HUDEP-2 (cell line): ENCODE measurements at regions not wholly inside any gene's neighbourhood (a gene's known extent, or its start where the extent isn't known, plus 50 kb on each side); places are given as distances from the start of the nearest gene placed in this dataset.
A peak's percentile ranks its signal among the peaks of the same experiment; 100 is the strongest.

Experiments
- DNase-seq, 76 experiments: peaks; one replicate each; lab custom pipeline; 2025; ENCODE audit not compliant: unreplicated experiment in 76 of 76; lab: John Stamatoyannopoulos, UW

- DNase-seq, result no peak
These were observed 170.0 kb downstream of the KLHL28 start for GRCh38 chr14:44791730-44792129.

GRCh38 chr14:44788612-44789011 is 173.1 kb downstream of the KLHL28 start:
- no peak for DNase-seq

GRCh38 chr14:44785096-44785495 is 176.7 kb downstream of the KLHL28 start:
- no peak for DNase-seq

DNA sequence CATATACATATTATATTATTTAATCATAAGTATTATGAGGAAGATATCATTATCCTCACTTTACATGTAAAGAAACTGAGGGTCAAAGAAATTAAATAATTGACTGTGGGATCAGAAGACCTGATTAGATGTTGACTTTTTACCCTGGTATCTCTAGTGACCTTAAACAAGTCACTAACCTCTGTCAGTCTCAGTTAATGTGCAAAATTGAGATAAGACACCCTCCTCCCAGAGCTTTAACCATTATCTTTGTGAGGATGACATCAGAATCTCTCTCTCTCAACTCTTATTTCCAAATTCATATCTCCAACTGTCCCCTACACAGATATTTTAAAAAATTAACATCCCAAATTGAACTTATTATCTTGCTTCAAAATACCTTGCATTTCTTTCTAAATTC is 177.8 kb downstream of the KLHL28 start:
- peak in 33 of 76 experiments; percentile 1 to 78 (median 47) for DNase-seq

GRCh38 chr14:44782775-44783238 is 178.9 kb downstream of the KLHL28 start:
- DNase-seq, result peak in 46 of 76 experiments; percentile 1 to 77 (median 33)

DNA sequence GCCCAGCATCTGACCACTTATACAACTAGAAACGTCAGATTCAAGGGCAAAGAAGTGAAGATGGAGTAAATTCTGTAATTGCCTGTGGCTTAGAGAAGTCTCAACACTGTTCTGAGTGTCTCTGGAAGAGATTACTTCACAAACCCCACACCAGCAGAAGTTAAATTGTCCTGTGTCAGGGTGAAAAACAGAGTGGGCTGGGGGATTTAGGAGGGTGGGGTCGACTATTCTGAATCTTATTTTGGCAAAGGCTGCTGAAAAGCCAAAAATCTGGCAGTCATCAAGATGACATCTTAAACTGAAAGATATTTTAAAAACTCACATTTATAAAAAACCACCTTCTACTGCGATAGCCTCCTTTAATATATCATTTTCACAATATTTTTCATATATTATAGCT is 180.8 kb downstream of the KLHL28 start:
- no peak for DNase-seq

DNA sequence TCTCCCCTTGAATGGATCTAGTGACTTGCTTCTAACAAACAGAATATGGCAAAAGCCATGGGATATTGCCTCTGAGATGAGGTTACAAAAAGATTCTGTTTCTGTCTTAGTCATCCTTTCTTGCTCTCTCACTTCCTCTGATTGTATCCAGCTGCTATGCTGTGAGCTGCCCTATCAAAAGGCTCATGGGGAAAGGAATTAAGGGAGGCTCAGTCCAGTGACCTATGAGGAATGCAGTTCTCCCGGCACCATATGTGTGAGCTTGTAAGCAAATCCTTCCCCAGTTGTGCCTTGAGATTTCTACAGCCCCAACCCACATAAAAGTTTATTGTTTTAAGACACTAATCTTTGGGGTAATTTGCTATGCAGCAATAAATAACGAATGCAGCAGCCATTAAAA is 183.1 kb downstream of the KLHL28 start:
- DNase-seq, result no peak

- DNase-seq, result no peak
These were observed 184.2 kb downstream of the KLHL28 start for GRCh38 chr14:44777584-44777983.

GRCh38 chr14:44775248-44775647 is 186.5 kb downstream of the KLHL28 start:
- no peak for DNase-seq

- no peak for DNase-seq
These were observed 187.4 kb downstream of the KLHL28 start for GRCh38 chr14:44774396-44774795.

GRCh38 chr14:44771496-44771895 is 190.3 kb downstream of the KLHL28 start:
- no peak for DNase-seq

GRCh38 chr14:44770201-44770600 is 191.5 kb downstream of the KLHL28 start:
- no peak for DNase-seq

DNA sequence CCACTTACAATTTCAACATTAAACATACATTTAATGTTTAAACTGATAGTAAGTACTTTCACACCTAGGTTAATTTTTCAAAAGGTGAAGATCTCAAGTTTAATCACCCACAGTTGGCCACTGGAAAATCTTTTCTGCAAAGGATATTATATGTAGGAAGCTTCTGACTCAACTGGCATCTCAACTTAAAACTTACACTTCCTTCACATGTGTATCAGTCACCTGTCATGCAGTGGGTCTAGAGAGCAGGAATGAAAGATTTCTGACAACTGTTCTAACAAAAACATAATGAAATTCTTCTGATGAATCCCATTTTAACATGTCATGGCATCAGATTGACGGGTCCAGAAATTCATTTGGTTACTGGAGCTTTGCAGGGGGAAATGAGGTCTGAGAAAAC is 192.8 kb downstream of the KLHL28 start:
- DNase-seq, result no peak

GRCh38 chr14:44767646-44768173 is 194.0 kb downstream of the KLHL28 start:
- peak in 4 of 76 experiments; percentile 1 to 15 (median 4) for DNase-seq

DNA sequence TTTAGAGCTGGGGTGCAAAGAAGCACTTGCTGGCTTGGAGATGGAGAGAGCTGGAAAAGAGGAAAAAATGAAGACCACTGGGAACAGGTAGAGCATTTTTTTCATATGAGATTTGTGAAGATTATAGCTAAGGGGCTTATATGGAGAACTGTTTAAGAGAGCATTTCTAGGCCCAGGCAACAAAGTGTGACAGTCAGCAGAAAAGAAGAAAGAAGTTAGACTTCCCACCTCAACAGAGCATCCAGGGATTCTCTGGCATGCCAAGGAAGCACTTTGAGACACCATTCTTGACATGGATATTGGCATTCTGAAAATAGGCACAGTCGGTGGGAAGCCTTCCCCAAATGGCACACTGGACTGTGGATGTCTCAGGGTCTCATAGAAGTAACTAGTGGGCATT is 195.5 kb downstream of the KLHL28 start:
- DNase-seq, result no peak

GRCh38 chr14:44763356-44763755 is 198.4 kb downstream of the KLHL28 start:
- DNase-seq, result no peak

DNA sequence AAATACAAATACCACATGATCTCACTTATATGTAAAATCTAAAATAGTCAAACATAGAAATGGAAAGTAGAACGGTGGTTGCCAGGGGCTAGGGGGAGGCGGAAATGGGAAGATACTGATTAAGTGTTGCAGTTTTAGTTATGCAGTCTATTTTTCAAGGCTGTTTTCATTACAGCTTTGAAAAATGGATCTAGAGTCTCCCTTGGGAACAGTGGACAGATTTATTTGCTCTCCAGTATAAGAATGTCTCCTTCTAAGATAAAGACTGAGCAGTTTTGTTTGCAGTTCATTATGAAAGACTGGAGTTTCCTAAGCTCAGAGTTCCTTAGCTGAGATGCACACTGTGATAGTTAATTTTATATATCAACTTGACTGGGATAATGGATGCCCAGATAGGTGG is 202.5 kb downstream of the KLHL28 start:
- no peak for DNase-seq

GRCh38 chr14:44756554-44756953 is 205.2 kb downstream of the KLHL28 start:
- DNase-seq, result no peak

- DNase-seq, result no peak
These were observed 216.4 kb downstream of the KLHL28 start for GRCh38 chr14:44745371-44745770.

DNA sequence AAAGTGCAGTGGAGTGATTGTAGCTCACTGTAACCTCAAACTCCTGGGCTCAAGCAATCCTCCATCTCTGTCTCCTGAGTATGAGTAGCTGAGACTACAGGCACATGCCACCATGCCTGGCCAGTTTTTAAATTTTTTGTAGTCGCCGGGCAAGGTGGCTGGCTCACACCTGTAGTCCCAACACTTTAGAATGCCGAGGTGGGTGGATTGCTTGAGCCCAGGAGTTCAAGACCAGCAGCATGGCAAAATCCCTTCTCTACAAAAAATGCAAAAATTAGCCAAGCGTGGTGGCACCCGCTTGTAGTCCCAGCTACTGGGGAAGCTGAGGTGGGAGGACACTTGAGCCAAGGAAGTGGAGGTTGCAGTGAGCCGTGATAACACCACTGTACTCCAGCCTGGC is 219.5 kb downstream of the KLHL28 start:
- no peak for DNase-seq

- DNase-seq, result no peak
These were observed 220.3 kb downstream of the KLHL28 start for GRCh38 chr14:44741431-44741830.

DNA sequence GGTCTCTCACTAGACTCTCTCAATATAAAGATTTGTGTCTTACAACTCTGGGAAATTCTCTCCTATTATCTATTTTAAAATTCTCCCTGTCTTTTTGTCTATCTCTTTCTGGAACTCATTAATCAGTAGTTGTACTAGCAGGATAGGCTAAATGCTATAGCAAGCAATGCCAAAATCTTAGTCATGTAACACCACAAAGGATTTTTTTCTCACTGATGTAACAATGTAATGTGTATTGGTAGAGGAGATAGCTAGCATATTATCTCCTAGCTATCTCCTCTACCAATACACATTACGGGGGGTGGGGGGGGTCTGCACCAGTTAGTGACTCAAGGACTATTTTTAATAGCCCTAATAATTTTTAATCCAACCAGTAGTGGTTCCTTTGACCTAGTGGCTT is 225.4 kb downstream of the KLHL28 start:
- no peak for DNase-seq

DNA sequence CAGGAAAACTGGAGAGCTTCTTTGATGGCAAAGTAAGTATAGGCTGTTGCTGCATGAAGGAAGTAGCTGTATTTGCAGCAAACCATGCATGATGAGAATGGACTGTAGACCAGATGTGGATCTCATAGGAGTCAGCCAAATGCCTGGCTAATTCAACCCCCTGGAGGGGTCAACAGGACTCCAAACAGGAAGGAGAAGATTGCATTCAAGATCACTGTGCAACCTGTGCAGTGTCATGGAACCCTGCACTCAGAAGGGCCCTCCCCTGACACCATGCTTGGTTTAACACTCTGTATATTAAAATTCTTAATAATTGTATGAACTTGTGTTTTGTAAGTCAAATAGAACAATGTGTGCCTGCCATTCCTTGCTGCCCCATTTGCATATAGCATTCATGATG is 225.1 kb upstream of the FSCB start:
- no peak for DNase-seq
